ENCODE measurements at regions not wholly inside any gene's neighbourhood (a gene's known extent, or its start where the extent isn't known, plus 50 kb on each side); places are given as distances from the start of the nearest gene placed in this dataset.
"Not testable (repeated sequence)": the region's sequence is repeated elsewhere in the genome, so short reads cannot be mapped to it uniquely, and the experiment has no call there.

- Histone ChIP-seq H3K9me3 (replicated peaks) (no peaks in the 10 kb centered on the region), H3K27me3 (ENCODE audit: low read depth) (no peaks in the 10 kb centered on the region), H3K4me1 (no peaks in the 10 kb centered on the region), H3K27ac (replicated peaks) (no peak overlapping the region), H3K4me3 (no peak overlapping the region), H3K36me3 (no peaks in the 10 kb centered on the region)
- TF ChIP-seq CTCF (IDR thresholded peaks at IDR 0.05; ENCODE audit: borderline replicate concordance): no peak
- DNase-seq: no peak
- intact Hi-C loops (cut with micrococcal nuclease): no loop called here
Measured at GRCh38 chr9:72453797-72454196, 67.6 kb upstream of the TMC1 start.

- DNase-seq; intact Hi-C loops (cut with micrococcal nuclease): not testable (repeated sequence)
Measured at GRCh38 chr9:72446241-72446640, 75.2 kb upstream of the TMC1 start.

GRCh38 chr9:72445306-72445995 is 76.0 kb upstream of the TMC1 start:
- Histone ChIP-seq H3K4me1 (no peaks in the 10 kb centered on the region), H3K9me3 (replicated peaks) (no peaks in the 10 kb centered on the region), H3K27me3 (ENCODE audit: low read depth) (no peaks in the 10 kb centered on the region), H3K27ac (replicated peaks) (no peak overlapping the region), H3K36me3 (no peaks in the 10 kb centered on the region), H3K4me3 (no peak overlapping the region)
- TF ChIP-seq CTCF (IDR thresholded peaks at IDR 0.05; ENCODE audit: borderline replicate concordance): no peak
- intact Hi-C loops (cut with micrococcal nuclease): no loop called here
- DNase-seq: no peak

More at GRCh38 chr9:72446241-72446640, 75.2 kb upstream of the TMC1 start:
- H3K27me3 ChIP-seq (ENCODE audit: low read depth); H3K4me3 ChIP-seq; H3K27ac ChIP-seq (replicated peaks); H3K36me3 ChIP-seq; H3K4me1 ChIP-seq; H3K9me3 ChIP-seq (replicated peaks): not testable (repeated sequence)

- Histone ChIP-seq H3K9me3 (replicated peaks) (no peaks in the 10 kb centered on the region), H3K4me1 (no peaks in the 10 kb centered on the region), H3K27ac (replicated peaks) (no peak overlapping the region), H3K36me3 (no peaks in the 10 kb centered on the region), H3K27me3 (ENCODE audit: low read depth) (no peaks in the 10 kb centered on the region), H3K4me3 (no peak overlapping the region)
- no peak for TF ChIP-seq CTCF (IDR thresholded peaks at IDR 0.05; ENCODE audit: borderline replicate concordance)
- no peak for DNase-seq
- intact Hi-C loops (cut with micrococcal nuclease): no loop called here
Measured at GRCh38 chr9:72444435-72444834, 77.0 kb upstream of the TMC1 start.

GRCh38 chr9:72443855-72444254 is 77.6 kb upstream of the TMC1 start:
- TF ChIP-seq CTCF (IDR thresholded peaks at IDR 0.05; ENCODE audit: borderline replicate concordance): no peak
- no peaks in the 10 kb centered on the region for H3K9me3 ChIP-seq (replicated peaks)
- H3K27me3 ChIP-seq (ENCODE audit: low read depth): no peaks in the 10 kb centered on the region
- no peaks in the 10 kb centered on the region for H3K36me3 ChIP-seq
- no peak overlapping the region for H3K4me3 ChIP-seq
- H3K4me1 ChIP-seq: no peaks in the 10 kb centered on the region
- no peak for DNase-seq
- H3K27ac ChIP-seq (replicated peaks): no peak overlapping the region
- intact Hi-C loops (cut with micrococcal nuclease): no loop called here

GRCh38 chr9:72441848-72442607 is 77.0 kb upstream of the ZFAND5 start:
- Histone ChIP-seq H3K4me1 (no peaks in the 10 kb centered on the region), H3K27ac (replicated peaks) (no peak overlapping the region)
- intact Hi-C loops (cut with micrococcal nuclease): no loop called here

More at GRCh38 chr9:72441848-72442607, 77.0 kb upstream of the ZFAND5 start:
- Histone ChIP-seq H3K36me3 (no peaks in the 10 kb centered on the region), H3K27me3 (ENCODE audit: low read depth) (no peaks in the 10 kb centered on the region), H3K4me3 (no peak overlapping the region), H3K9me3 (replicated peaks) (no peaks in the 10 kb centered on the region)
- TF ChIP-seq CTCF (IDR thresholded peaks at IDR 0.05; ENCODE audit: borderline replicate concordance): no peak
- no peak for DNase-seq
